ENCODE measurements at regions not wholly inside any gene's neighbourhood (a gene's known extent, or its start where the extent isn't known, plus 50 kb on each side); places are given as distances from the start of the nearest gene placed in this dataset.

DNA sequence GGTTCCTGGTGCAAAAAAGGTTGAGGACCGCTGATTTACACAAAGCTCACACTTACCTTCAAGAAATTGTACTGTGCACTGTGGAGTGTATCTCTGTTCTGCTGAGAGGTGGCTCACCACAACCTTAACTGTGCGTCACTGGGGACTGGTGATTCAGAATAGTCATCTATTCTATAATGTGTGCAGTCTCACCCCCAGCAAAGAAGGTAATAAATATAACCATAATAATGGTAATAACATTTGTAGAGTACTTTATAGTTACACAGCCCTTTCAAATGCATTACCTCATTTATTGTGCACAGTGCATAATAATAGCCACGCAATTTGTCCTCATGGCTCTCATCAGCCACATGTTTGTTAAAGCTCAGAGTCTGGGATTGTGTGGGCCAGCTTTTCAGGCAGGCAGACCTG, 59.4 kb upstream of the DUSP10 start:
- no peak overlapping the region for H3K4me3 ChIP-seq (ENCODE audit: low read length)
- H3K9me3 ChIP-seq (ENCODE audit: low read length), result 0 out of 2 replicates have a peak, but pooled peaks cover 8% of the 10 kb centered on the region
- no peak overlapping the region for H2AFZ ChIP-seq (ENCODE audit: low read length)
- ATAC-seq (peak; percentile 53), DNase-seq (peak; percentile 19)
- peak overlapping the region; percentile 33 for H3K27ac ChIP-seq (ENCODE audit: low read length)
- no peak overlapping the region for H3K9ac ChIP-seq (ENCODE audit: low read length)
- ChIA-PET POLR2A (ENCODE audit: unreplicated experiment) (no interaction called here), CTCF (no interaction called here)
- H3K27me3 ChIP-seq (ENCODE audit: low read length), result no peaks in the 10 kb centered on the region
- no peaks in the 10 kb centered on the region for H3F3A ChIP-seq (ENCODE audit: low read length, unreplicated experiment)
- H3K4me2 ChIP-seq (ENCODE audit: low read length), result no peak overlapping the region
- H4K20me1 ChIP-seq (ENCODE audit: low read length), result no peaks in the 10 kb centered on the region
- H3K9me2 ChIP-seq (replicated peaks; ENCODE audit: low read length), result no peaks in the 10 kb centered on the region
- intact Hi-C loops (cut with micrococcal nuclease), result no loop called here
- TF ChIP-seq EZH2phosphoT487 (IDR thresholded peaks at IDR 0.05; ENCODE audit: borderline replicate concordance, low read length), result no peak
- TF ChIP-seq EZH2 (IDR thresholded peaks at IDR 0.05; ENCODE audit: low read length, unreplicated experiment), result no peak
- TF ChIP-seq, protein P1, sequence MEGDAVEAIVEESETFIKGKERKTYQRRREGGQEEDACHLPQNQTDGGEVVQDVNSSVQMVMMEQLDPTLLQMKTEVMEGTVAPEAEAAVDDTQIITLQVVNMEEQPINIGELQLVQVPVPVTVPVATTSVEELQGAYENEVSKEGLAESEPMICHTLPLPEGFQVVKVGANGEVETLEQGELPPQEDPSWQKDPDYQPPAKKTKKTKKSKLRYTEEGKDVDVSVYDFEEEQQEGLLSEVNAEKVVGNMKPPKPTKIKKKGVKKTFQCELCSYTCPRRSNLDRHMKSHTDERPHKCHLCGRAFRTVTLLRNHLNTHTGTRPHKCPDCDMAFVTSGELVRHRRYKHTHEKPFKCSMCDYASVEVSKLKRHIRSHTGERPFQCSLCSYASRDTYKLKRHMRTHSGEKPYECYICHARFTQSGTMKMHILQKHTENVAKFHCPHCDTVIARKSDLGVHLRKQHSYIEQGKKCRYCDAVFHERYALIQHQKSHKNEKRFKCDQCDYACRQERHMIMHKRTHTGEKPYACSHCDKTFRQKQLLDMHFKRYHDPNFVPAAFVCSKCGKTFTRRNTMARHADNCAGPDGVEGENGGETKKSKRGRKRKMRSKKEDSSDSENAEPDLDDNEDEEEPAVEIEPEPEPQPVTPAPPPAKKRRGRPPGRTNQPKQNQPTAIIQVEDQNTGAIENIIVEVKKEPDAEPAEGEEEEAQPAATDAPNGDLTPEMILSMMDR (conservative IDR thresholded peaks at IDR 0.05; ENCODE audit: low read depth, low read length), result no peak
- H3K4me1 ChIP-seq (ENCODE audit: insufficient read depth, low read length), result peaks cover 19% of the 10 kb centered on the region
- H3K36me3 ChIP-seq (ENCODE audit: low read depth, low read length), result no peaks in the 10 kb centered on the region
- H3K79me2 ChIP-seq (ENCODE audit: low read length), result no peaks in the 10 kb centered on the region
- no TSS peak for BruUV-seq (replicated peaks)

DNA sequence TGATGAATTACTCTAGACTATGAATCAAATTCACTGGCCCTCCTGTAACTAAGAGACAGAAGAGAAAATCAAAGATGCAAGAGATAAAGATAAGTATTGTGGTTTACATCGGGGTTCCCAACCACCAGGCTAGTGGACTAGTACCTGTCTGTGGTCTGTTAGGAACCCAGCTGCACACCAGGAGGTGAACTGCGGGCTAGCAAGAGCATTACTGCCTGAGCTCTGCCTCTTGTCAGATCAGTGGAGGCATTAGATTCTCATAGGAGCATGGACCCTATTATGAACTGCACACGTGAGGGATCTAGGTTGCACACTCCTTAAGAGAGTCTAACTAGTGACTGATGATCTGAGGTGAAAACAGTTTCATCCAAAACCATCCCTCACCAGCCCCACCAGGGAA, 58.9 kb upstream of the DUSP10 start:
- Histone ChIP-seq H3K36me3 (ENCODE audit: low read depth, low read length) (no peaks in the 10 kb centered on the region), H2AFZ (ENCODE audit: low read length) (no peak overlapping the region), H3K4me3 (ENCODE audit: low read length) (no peak overlapping the region), H3F3A (ENCODE audit: low read length, unreplicated experiment) (no peaks in the 10 kb centered on the region), H3K4me2 (ENCODE audit: low read length) (no peak overlapping the region), H3K9me3 (ENCODE audit: low read length) (0 out of 2 replicates have a peak, but pooled peaks cover 8% of the 10 kb centered on the region), H3K9me2 (replicated peaks; ENCODE audit: low read length) (no peaks in the 10 kb centered on the region), H4K20me1 (ENCODE audit: low read length) (no peaks in the 10 kb centered on the region), H3K9ac (ENCODE audit: low read length) (no peak overlapping the region), H3K27me3 (ENCODE audit: low read length) (no peaks in the 10 kb centered on the region), H3K4me1 (ENCODE audit: insufficient read depth, low read length) (peaks cover 19% of the 10 kb centered on the region), H3K27ac (ENCODE audit: low read length) (no peak overlapping the region), H3K79me2 (ENCODE audit: low read length) (no peaks in the 10 kb centered on the region)
- no TSS peak for BruUV-seq (replicated peaks)
- ChIA-PET CTCF (no interaction called here), POLR2A (ENCODE audit: unreplicated experiment) (no interaction called here)
- ATAC-seq (no peak), DNase-seq (no peak)
- TF ChIP-seq, protein P1 (conservative IDR thresholded peaks at IDR 0.05; ENCODE audit: low read depth, low read length), result no peak
- TF ChIP-seq EZH2 (IDR thresholded peaks at IDR 0.05; ENCODE audit: low read length, unreplicated experiment), result no peak
- TF ChIP-seq EZH2phosphoT487 (IDR thresholded peaks at IDR 0.05; ENCODE audit: borderline replicate concordance, low read length), result no peak
- intact Hi-C loops (cut with micrococcal nuclease), result no loop called here

DNA sequence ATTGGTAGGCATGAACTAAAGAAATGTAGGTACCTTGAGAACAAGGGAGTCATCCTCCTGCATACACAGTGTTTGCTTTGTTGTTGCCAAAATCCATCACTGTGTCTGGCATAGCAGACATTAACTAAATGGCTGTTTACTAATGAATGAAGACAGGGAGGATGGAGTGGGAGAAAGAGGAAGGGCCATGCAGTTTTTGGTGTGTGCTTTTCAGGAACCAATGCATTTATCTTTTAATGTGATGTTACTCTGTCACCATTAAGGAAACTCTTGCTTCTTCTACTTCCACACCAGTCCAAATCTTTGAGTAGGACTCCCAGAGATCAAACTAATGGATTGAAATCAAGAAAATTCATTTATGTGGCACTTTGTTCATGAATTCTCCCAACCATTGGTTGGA, 55.6 kb upstream of the DUSP10 start:
- intact Hi-C loops (cut with micrococcal nuclease), result no loop called here

More for the DNA sequence above, 55.6 kb upstream of the DUSP10 start:
- no TSS peak for BruUV-seq (replicated peaks)
- Histone ChIP-seq H3K9me3 (ENCODE audit: low read length) (0 out of 2 replicates have a peak, but pooled peaks cover 8% of the 10 kb centered on the region), H3K9ac (ENCODE audit: low read length) (no peak overlapping the region), H3F3A (ENCODE audit: low read length, unreplicated experiment) (no peaks in the 10 kb centered on the region), H3K4me2 (ENCODE audit: low read length) (no peak overlapping the region), H3K9me2 (replicated peaks; ENCODE audit: low read length) (no peaks in the 10 kb centered on the region), H3K4me3 (ENCODE audit: low read length) (no peak overlapping the region), H2AFZ (ENCODE audit: low read length) (no peak overlapping the region), H3K79me2 (ENCODE audit: low read length) (no peaks in the 10 kb centered on the region), H3K27me3 (ENCODE audit: low read length) (no peaks in the 10 kb centered on the region), H4K20me1 (ENCODE audit: low read length) (no peaks in the 10 kb centered on the region), H3K36me3 (ENCODE audit: low read depth, low read length) (no peaks in the 10 kb centered on the region), H3K27ac (ENCODE audit: low read length) (no peak overlapping the region), H3K4me1 (ENCODE audit: insufficient read depth, low read length) (peaks cover 17% of the 10 kb centered on the region)
- ChIA-PET POLR2A (ENCODE audit: unreplicated experiment) (no interaction called here), CTCF (no interaction called here)
- no peak for TF ChIP-seq EZH2phosphoT487 (IDR thresholded peaks at IDR 0.05; ENCODE audit: borderline replicate concordance, low read length)
- TF ChIP-seq, protein P1 (conservative IDR thresholded peaks at IDR 0.05; ENCODE audit: low read depth, low read length), result no peak
- no peak for TF ChIP-seq EZH2 (IDR thresholded peaks at IDR 0.05; ENCODE audit: low read length, unreplicated experiment)
- no peak for DNase-seq
- ATAC-seq, result no peak

Data from PC-3 (cell line).